HG03565 (cell line): ENCODE measurements at regions not wholly inside any gene's neighbourhood (a gene's known extent, or its start where the extent isn't known, plus 50 kb on each side); places are given as distances from the start of the nearest gene placed in this dataset.

Experiments used
- ATAC-seq: cut with Tn5 transposase; IDR thresholded peaks from one replicate; pipeline ENCODE4 v1.9.1; 2021; ENCODE audit warnings: mild to moderate bottlenecking, moderate library complexity; ENCODE audit not compliant: unreplicated experiment

DNA sequence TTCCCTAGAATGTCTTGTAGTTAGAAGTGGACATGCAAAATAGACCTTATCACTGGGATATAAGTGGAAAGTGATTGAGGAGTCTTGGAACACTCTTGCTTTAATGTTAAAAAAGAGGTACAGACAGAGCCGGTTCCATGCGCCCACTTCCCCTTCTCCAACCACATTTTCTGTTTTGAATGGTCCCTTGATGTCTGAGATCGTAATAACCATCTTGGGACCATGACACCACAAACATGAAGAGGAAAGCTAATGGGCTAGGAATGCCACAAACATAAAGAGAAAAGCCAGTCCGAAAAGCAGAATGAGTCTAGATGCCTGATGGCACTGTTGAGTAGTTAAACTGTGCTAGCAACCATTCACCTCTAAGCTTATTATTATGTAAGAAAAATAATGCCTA, 54.8 kb upstream of the SPON1 start:
- ATAC-seq: no peak

DNA sequence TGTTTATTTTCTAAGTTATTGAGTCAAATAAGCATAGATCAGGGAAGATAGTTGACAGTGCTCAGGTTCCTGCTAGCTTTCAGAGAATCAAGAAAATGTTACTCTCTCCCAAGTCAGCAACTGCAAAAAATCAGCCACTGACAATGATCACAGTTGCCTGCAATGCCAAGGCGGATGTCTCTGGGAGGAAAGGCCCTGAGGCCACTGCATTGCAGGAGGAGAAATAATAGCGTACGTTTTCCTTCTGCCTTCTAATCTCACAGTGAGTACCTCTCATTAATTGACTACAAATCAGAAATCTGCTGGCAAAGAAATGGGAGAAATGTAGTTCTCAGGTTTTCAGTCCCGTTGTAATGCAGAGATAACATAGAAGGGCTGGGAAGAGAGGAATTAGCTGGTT, 54.0 kb upstream of the SPON1 start:
- no peak for ATAC-seq
